Stimulated activated effector memory CD8-positive, alpha-beta T cell treated with anti-CD3 and anti-CD28 coated beads, Interleukin-12 subunit alpha, Interleukin-12 subunit beta, amount 100 ng/mL, for 72 hours (primary cell): ENCODE measurements at regions not wholly inside any gene's neighbourhood (a gene's known extent, or its start where the extent isn't known, plus 50 kb on each side); places are given as distances from the start of the nearest gene placed in this dataset.
"Not testable (repeated sequence)": the region's sequence is repeated elsewhere in the genome, so short reads cannot be mapped to it uniquely, and the experiment has no call there.

Source experiments
- ATAC-seq: fragments of 150-1000 bp; cut with Tn5 transposase; 2 replicates; pipeline ENCODE4 v1.10.0; 2021
- DNase-seq, 2 donors: peaks; one replicate each; pipeline ENCODE4 v3.0.0; 2021 to 2022; ENCODE audit warnings: low spot score in 2 of 2
- H3K27ac Mint-ChIP-seq: one replicate; pipeline ENCODE4 v1.8.0; 2022; ENCODE audit warnings: mild to moderate bottlenecking, mixed read lengths
- H3K36me3 Mint-ChIP-seq: one replicate; pipeline ENCODE4 v1.8.0; 2022; ENCODE audit warnings: mild to moderate bottlenecking, mixed read lengths
- H3K4me1 Mint-ChIP-seq: one replicate; pipeline ENCODE4 v1.8.0; 2022; ENCODE audit warnings: mixed read lengths
- H3K4me3 Mint-ChIP-seq: one replicate; pipeline ENCODE4 v1.8.0; 2022; ENCODE audit warnings: mild to moderate bottlenecking, mixed read lengths
- H3K9me3 Mint-ChIP-seq: one replicate; pipeline ENCODE4 v1.8.0; 2022; ENCODE audit warnings: mixed read lengths

DNA sequence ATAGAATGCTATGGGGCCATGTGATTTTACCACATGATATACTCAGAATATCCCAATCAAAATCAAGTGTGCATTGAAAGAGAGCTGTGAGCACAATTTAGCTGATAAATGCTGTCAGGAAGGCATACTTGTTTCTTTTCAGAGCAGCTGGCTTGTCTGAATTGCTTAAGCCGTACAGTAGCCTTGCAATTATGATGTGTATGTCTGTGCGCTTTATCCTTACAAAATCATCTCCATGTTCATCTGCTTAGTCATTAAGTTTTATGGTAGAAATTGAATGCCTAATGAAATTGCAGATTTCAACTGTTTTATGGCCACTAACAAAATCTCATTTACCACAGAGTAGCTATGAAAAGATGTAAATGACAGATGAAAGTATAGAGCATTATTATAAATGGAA lies 346.0 kb upstream of the DLGAP1 start:
- H3K27ac Mint-ChIP-seq, result no peak overlapping the region
- peaks cover 25% of the 10 kb centered on the region for H3K9me3 Mint-ChIP-seq
- no peaks in the 10 kb centered on the region for H3K4me1 Mint-ChIP-seq
- H3K4me3 Mint-ChIP-seq, result no peak overlapping the region
- ATAC-seq (no peak), DNase-seq (no peak)
- H3K36me3 Mint-ChIP-seq, result no peaks in the 10 kb centered on the region

DNA sequence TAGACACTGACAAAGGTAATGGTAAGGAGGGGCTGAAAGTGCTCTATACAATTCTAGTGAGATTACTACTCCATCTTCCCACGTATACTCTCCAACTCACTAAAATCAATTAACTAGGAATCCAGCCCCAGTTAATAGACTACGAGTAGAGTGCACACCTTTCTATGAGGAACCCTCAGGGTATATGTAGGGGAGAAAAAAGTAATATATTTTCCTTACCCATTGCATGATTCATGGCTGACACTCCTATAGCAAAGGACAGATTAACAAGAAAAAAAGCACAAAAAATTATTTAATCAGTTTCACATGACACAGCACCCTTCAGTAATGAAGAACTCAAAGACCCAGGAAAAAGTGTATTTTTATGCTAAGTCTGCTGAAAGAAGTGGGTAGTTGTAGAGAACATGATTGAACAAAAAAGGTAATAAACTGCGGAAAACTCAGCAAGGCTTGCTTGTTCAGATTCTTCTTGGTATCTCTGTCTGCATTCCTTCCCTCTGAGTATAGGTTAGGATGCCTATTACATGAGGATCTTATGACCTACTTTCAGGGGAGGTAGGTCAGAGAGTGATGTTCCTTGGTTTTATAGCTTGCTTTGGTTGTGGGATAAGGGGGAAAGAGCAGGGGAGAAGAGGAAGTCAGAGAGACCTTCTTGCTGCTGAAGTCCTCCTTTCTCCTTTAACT lies 342.0 kb upstream of the DLGAP1 start:
- DNase-seq (no peak), ATAC-seq (no peak)
- Mint-ChIP-seq H3K36me3 (no peaks in the 10 kb centered on the region), H3K4me1 (no peaks in the 10 kb centered on the region), H3K27ac (no peak overlapping the region), H3K4me3 (no peak overlapping the region), H3K9me3 (peaks cover 18% of the 10 kb centered on the region)

DNA sequence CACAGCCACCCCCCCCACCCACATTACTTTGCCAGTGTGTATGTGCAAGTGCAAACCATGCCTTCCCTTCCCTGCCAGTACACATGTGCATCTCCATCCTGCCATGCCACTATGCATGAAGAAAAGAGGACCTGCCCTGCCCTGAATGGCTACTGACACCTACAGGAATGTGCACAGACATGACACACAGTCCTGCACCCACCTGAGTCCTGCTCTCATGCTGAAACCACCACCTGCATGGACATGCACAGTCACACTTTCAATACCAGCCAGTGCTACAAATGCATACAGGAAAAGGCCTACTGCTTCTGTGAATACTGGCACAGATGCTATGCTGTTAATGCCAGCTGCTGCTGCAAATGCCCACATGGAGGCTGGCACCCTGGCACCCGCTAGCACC lies 334.4 kb upstream of the DLGAP1 start:
- no peak overlapping the region for H3K27ac Mint-ChIP-seq
- H3K36me3 Mint-ChIP-seq, result no peaks in the 10 kb centered on the region
- DNase-seq, result no peak
- peaks cover 27% of the 10 kb centered on the region for H3K9me3 Mint-ChIP-seq
- no peak for ATAC-seq
- H3K4me1 Mint-ChIP-seq, result no peaks in the 10 kb centered on the region
- no peak overlapping the region for H3K4me3 Mint-ChIP-seq

DNA sequence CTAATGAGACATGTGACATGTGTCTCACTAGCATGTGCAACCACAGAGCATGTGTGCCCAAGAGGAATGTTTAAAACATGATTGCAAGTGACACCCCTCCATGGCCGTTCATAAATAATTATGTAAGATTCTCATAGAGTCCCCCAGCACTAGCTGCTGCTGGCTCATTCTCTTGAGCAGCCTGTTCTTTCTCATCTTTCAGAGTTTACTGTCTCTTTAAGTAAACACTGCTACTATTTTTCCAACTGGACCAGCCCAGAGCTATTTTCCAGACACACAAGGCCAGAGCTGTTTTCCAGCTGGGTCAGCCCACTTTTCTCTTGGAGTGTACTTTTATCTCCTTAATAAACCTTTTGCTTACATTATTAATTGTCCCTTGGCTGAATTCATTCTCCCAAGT lies 326.8 kb upstream of the DLGAP1 start:
- no peak for ATAC-seq
- no peaks in the 10 kb centered on the region for H3K4me1 Mint-ChIP-seq
- no peak for DNase-seq
- no peaks in the 10 kb centered on the region for H3K36me3 Mint-ChIP-seq
- H3K9me3 Mint-ChIP-seq, result peaks cover 12% of the 10 kb centered on the region
- no peak overlapping the region for H3K27ac Mint-ChIP-seq
- H3K4me3 Mint-ChIP-seq, result no peak overlapping the region

DNA sequence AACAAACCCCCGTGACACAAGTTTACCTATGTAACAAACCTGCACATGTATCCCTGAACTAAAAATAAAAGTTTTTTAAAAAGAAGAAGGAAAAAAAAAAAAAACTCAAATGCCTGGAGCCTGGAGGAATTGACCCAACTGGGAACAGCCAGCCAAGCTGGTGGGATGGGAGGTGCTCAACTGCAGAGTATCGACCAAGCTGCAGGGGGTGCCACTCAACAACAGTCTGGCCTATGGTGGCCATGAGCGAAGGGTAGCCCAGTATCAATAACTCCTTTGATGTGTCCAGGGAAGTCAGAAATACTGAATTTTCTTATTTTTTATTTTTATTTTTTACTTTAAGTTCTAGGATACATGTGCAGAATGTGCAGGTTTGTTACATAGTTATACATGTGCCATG lies 310.3 kb upstream of the DLGAP1 start:
- peaks cover 14% of the 10 kb centered on the region for H3K9me3 Mint-ChIP-seq
- no peak for ATAC-seq
- no peak for DNase-seq
- no peaks in the 10 kb centered on the region for H3K4me1 Mint-ChIP-seq
- H3K4me3 Mint-ChIP-seq, result no peak overlapping the region
- no peak overlapping the region for H3K27ac Mint-ChIP-seq
- H3K36me3 Mint-ChIP-seq, result no peaks in the 10 kb centered on the region

DNA sequence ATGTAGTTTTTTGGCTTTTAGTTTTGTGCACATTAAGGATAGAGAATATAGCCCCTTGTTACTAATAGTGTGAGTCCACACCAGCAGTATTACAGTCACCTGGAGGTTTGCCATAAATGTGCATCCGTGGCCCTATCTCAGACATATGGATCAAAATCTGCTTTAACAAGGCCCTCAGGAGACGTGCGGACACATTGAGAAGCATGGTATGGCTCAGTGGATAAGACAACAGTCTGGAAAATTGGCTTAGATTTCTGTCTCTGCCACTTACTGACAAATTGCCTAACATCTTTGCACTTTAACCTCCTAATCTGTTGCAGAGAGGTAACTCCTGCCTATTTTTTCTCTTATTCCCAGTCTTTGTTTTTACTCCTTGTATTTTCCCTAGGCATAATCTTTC lies 307.2 kb upstream of the DLGAP1 start:
- H3K4me3 Mint-ChIP-seq, result no peak overlapping the region
- peaks cover 4% of the 10 kb centered on the region for H3K9me3 Mint-ChIP-seq
- DNase-seq, result no peak
- H3K27ac Mint-ChIP-seq, result no peak overlapping the region
- no peaks in the 10 kb centered on the region for H3K36me3 Mint-ChIP-seq
- H3K4me1 Mint-ChIP-seq, result no peaks in the 10 kb centered on the region
- no peak for ATAC-seq

DNA sequence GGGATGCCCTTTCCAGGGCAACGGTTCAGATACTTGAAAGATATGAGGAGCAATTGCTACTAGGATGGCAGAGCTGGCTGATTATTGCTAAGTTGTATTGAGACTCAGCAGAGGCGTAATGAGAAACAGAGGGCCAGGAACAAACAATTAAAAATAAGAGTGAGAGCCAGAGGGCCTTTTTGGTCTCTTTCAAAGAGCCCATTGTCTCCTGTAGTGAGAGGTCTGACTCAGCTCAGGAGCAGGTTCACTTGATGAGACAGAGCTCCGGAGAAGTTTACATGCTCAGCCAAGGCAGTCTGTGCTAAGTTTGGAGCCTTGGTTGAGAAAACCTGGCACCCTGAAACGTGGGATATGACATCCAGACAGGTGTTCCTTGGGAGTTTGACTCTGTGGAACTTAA lies 303.9 kb upstream of the DLGAP1 start:
- Mint-ChIP-seq H3K4me3 (no peak overlapping the region), H3K4me1 (no peaks in the 10 kb centered on the region), H3K9me3 (peaks cover 8% of the 10 kb centered on the region), H3K36me3 (no peaks in the 10 kb centered on the region), H3K27ac (no peak overlapping the region)
- ATAC-seq (no peak), DNase-seq (no peak)

DNA sequence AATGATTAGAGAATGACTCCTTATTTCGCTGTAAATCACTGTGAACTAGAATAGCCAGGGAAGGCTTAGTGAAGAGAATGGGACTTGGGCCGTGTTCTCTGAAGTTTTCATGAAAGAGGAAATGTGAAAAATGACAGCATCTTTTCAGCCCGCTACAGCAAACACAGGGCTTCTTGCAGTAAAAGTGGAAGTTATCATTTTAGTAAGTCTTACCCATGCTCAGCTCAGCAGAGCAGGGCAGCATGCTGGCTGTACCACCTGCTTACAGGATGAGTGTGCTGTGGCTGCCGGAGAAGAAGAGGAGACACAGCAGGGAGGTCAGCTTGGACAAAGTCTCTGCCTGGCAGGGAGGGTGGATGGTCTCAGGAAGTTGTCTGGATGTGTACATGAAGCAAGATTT lies 300.7 kb upstream of the DLGAP1 start:
- H3K9me3 Mint-ChIP-seq, result peaks cover 12% of the 10 kb centered on the region
- no peaks in the 10 kb centered on the region for H3K36me3 Mint-ChIP-seq
- H3K4me1 Mint-ChIP-seq, result no peaks in the 10 kb centered on the region
- no peak for DNase-seq
- H3K27ac Mint-ChIP-seq, result no peak overlapping the region
- H3K4me3 Mint-ChIP-seq, result no peak overlapping the region
- ATAC-seq, result no peak

DNA sequence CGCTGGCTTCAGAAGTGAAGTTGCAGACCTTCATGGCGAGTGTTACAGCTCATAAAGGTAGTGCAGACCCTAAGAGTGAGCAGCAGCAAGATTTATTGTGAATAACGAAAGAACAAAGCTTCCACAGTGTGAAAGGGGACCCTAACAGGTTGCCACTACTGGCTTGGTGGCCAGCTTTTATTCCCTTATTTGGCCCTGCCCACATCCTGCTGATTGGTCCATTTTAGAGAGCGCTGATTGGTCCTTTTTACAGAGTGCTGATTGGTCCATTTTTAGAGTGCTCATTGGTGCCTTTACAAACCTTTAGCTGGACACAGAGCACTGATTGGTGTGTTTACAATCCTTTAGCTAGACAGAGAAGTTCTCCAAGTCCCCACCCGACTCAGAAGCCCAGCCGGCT lies 298.0 kb upstream of the DLGAP1 start:
- H3K36me3 Mint-ChIP-seq, H3K4me3 Mint-ChIP-seq, DNase-seq, H3K9me3 Mint-ChIP-seq, H3K4me1 Mint-ChIP-seq, H3K27ac Mint-ChIP-seq, ATAC-seq: not testable (repeated sequence)

DNA sequence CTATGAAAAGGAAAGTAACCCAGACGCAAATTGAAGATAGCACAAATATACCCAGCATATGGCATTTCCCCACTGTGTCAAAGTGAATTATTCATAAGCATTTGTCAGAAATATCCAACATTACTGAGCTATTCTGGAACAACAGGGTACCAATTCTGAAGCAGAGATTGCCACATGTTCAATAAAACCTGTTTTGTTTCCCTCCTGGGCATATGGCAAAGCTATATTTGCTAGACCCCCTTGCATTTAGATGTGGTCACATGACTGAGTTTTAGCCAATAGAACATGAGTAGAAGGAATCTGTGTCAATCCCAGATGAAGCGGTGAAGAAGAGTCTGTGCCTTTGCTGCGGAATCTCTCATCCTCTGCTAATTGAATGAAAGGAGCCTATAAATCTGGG lies 296.4 kb upstream of the DLGAP1 start:
- Mint-ChIP-seq H3K27ac (no peak overlapping the region), H3K4me1 (no peaks in the 10 kb centered on the region), H3K4me3 (no peak overlapping the region), H3K9me3 (peaks cover 10% of the 10 kb centered on the region), H3K36me3 (no peaks in the 10 kb centered on the region)
- DNase-seq, result no peak
- no peak for ATAC-seq

DNA sequence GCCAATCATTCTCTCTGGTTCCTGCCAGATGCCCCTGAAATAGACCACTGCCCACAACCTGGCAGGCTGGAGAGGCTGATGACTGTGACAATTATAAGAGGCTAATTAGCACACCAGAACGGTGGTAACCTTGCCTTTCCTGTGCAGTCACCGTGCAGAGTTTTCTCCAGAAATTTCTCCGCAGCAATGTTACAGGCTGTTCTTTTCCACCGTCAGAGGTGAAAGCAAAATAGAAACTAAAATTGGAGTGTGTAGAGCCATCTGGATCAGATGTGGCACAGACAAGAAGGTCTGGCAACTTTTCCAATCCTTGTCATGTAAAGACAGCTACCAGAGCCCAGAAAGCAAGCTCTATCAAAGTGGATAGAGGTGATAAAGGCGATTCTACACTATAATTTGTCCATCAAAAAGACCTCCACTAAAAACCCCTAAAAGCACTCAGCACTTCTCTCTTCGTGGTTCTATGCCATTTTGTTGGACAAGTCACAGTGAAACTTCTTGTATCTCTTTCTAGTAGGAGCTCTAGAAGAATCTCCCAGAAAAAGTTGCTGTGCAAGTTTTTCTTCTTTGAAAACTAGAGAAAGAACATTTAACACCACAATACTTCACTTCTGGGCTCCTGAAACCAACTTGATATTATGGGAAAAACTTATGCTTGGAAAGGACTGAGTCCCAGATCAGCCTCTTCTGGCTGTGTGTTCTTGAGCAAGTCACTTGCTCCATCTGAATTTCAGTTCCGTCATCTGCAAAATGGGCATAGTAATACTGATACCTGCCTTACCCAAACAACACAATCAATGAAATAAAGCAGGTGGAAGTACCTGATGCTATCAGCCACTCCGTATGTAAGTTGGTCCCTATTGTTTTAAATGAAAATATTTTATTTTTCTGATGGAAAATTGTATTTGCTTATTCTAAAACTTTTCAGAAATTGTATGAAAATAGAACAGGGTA lies 295.6 kb upstream of the DLGAP1 start:
- Mint-ChIP-seq H3K27ac (no peak overlapping the region), H3K9me3 (peaks cover 10% of the 10 kb centered on the region), H3K4me1 (no peaks in the 10 kb centered on the region), H3K36me3 (no peaks in the 10 kb centered on the region), H3K4me3 (no peak overlapping the region)
- no peak for ATAC-seq
- DNase-seq, result no peak

DNA sequence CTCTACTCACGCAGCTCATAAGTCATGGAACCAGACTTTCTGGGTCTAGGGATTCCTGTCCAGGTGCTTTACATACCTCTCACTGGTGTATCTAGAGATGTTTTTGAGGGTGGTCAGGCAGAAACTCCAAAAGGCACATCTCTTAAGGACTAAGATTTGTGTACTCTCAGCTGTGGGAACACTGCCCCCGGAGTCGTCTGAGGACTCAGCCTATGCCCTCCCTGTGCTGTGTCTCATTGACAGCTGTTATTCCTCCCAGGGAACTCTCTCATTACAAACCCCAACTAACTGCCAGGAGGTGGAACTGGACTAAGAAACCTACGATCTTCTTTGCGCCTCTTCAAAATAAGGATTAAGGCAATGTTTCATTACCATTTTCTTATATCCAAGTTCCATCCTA lies 293.9 kb upstream of the DLGAP1 start:
- peaks cover 6% of the 10 kb centered on the region for H3K9me3 Mint-ChIP-seq
- no peaks in the 10 kb centered on the region for H3K36me3 Mint-ChIP-seq

DNA sequence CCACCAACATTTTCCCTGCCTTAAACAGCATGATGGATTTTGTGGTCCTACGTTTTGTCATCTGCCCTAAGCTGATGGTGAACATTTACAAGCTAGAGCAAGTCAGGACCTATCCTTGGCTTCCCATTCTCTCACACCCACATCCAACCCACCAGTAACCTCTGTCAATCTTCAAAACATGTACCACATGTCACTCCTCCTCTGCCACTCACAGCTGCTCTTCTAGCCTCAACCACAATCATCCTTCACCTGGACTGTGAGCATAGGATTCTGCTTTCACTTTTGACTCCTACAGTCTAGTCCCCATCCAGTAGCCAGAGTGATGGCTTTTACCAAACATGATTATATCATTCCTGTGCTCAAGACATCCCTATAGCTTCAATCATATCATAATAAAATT lies 279.8 kb upstream of the DLGAP1 start:
- Mint-ChIP-seq H3K4me1 (no peaks in the 10 kb centered on the region), H3K4me3 (no peak overlapping the region), H3K9me3 (peaks cover 23% of the 10 kb centered on the region), H3K27ac (no peak overlapping the region), H3K36me3 (no peaks in the 10 kb centered on the region)
- ATAC-seq, result no peak
- no peak for DNase-seq

More for the DNA sequence above, 293.9 kb upstream of the DLGAP1 start:
- ATAC-seq (no peak), DNase-seq (no peak)
- Mint-ChIP-seq H3K4me1 (no peaks in the 10 kb centered on the region), H3K4me3 (no peak overlapping the region), H3K27ac (no peak overlapping the region)

DNA sequence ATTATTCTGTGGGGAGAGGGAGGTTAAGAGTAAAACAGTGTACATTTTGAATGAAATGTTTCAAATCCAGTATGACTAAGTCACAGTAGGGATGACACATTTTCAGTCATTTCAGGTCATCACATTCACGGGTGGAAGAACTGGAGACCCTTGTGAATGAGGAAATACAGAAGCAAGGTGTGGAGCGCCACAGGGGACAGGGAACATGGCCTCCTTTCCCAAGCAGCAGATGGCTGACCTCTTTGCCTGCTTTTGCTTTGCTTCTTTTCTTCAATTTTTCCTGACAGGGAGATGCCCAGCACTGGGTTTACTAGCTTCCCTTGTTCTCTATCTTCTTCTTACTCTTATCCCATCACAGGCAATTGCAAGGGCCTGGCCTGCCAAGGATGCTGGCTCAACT lies 278.9 kb upstream of the DLGAP1 start:
- no peak for ATAC-seq
- Mint-ChIP-seq H3K36me3 (no peaks in the 10 kb centered on the region), H3K27ac (no peak overlapping the region), H3K4me3 (no peak overlapping the region), H3K4me1 (no peaks in the 10 kb centered on the region), H3K9me3 (peaks cover 19% of the 10 kb centered on the region)
- DNase-seq, result no peak

DNA sequence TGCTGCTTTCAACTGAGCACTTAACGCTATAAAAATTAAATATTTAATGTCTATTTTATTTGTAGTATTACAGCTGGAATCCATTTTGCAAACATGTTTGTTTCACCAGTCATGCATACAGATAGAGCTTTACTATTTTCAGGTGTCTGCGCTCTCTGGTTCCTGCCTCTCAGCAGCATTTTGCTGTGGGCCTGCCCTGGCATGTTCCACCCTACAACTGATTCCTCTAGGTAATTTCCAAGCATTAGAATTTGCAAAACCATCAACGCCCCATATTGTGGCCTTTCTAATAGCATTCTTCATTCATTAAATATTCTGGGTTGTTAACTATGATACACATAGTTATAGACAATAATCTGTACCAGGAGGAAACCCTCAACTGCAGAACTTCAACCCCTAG lies 266.4 kb upstream of the DLGAP1 start:
- Mint-ChIP-seq H3K27ac (no peak overlapping the region), H3K4me1 (no peaks in the 10 kb centered on the region), H3K4me3 (no peak overlapping the region), H3K9me3 (peaks cover 19% of the 10 kb centered on the region), H3K36me3 (no peaks in the 10 kb centered on the region)
- ATAC-seq (no peak), DNase-seq (no peak)

DNA sequence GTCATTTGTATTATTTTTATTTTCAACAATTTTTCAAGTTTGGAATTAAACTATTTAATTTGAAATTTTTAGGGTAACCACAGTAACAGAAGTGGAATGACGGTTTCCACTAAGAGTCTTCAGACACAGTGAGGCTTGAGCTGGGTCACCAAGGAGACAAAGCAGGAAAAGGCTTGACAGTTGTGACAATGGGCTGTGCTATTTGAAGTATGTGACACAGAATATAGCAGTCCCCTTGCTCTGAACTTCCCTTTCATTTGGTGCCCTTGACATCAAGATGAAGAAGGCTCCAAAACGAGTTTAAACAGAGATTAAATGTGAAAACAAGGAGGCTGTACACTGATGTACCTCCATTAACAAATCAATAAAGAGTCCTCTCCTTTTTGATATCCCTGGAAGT lies 265.4 kb upstream of the DLGAP1 start:
- DNase-seq (no peak), ATAC-seq (no peak)
- Mint-ChIP-seq H3K4me3 (no peak overlapping the region), H3K27ac (no peak overlapping the region), H3K36me3 (no peaks in the 10 kb centered on the region), H3K9me3 (peaks cover 20% of the 10 kb centered on the region), H3K4me1 (no peaks in the 10 kb centered on the region)
